H1 (cell line): ENCODE measurements at regions not wholly inside any gene's neighbourhood (a gene's known extent, or its start where the extent isn't known, plus 50 kb on each side); places are given as distances from the start of the nearest gene placed in this dataset.
"Not testable (repeated sequence)": the region's sequence is repeated elsewhere in the genome, so short reads cannot be mapped to it uniquely, and the experiment has no call there.

ENCODE experiments used
- CTCF ChIA-PET: fragments of 300-600 bp; sonication (Branson Sonifier 250); formaldehyde crosslinking; loops from one replicate; lab custom pipeline; 2021; ENCODE audit not compliant: partially characterized antibody; lab: Charles Lee
- POLR2A ChIA-PET: fragments of 300-600 bp; sonication (Branson Sonifier 250); formaldehyde crosslinking; loops from one replicate; lab custom pipeline; 2021; ENCODE audit warnings: inconsistent platforms; ENCODE audit not compliant: partially characterized antibody; lab: Charles Lee
- DNase-seq, 2 experiments: peaks; one replicate each; pipeline versions ENCODE4 v3.0.0 to v3.0.0-alpha.2; 2010 to 2022; ENCODE audit warnings: low spot score in 2 of 2, low read depth in 1 of 2, mixed read lengths in 1 of 2
- FAIRE-seq: peaks from 2 replicates; lab custom pipeline; 2011; peaks lifted over from hg19 to GRCh38; lab: Jason Lieb, UNC
- H2AFZ ChIP-seq: 2 replicates; pipeline ENCODE4 v1.8.1; 2012; ENCODE audit warnings: low read length, inconsistent platforms
- H2AK5ac ChIP-seq: 2 replicates; pipeline ENCODE4 v1.6.1; 2013; ENCODE audit warnings: low read depth, low read length
- H2BK120ac ChIP-seq: replicated peaks from 2 replicates; pipeline ENCODE3; 2013; ENCODE audit warnings: low read depth, low read length, inconsistent platforms
- H2BK12ac ChIP-seq: 2 replicates; pipeline ENCODE4 v1.6.1; 2013; ENCODE audit warnings: low read depth, low read length
- H2BK15ac ChIP-seq: 2 replicates; pipeline ENCODE4 v1.6.1; 2013; ENCODE audit warnings: low read length
- H2BK20ac ChIP-seq: 2 replicates; pipeline ENCODE4 v1.6.1; 2013; ENCODE audit warnings: low read length
- H2BK5ac ChIP-seq: 2 replicates; pipeline ENCODE4 v1.6.1; 2013; ENCODE audit warnings: low read depth, low read length
- H3K14ac ChIP-seq: 2 replicates; pipeline ENCODE4 v1.6.1; 2013; ENCODE audit warnings: inconsistent platforms; ENCODE audit not compliant: insufficient read length
- H3K18ac ChIP-seq: 2 replicates; pipeline ENCODE4 v1.6.1; 2013; ENCODE audit warnings: low read length; ENCODE audit errors: extremely low read depth
- H3K23ac ChIP-seq: 2 replicates; pipeline ENCODE4 v1.6.1; 2013; ENCODE audit warnings: inconsistent platforms; ENCODE audit not compliant: insufficient read length
- H3K23me2 ChIP-seq: 2 replicates; pipeline ENCODE4 v1.6.1; 2013; ENCODE audit warnings: low read depth, low read length
- H3K27ac ChIP-seq: 2 replicates; pipeline ENCODE4 v1.6.1; 2011; ENCODE audit warnings: low read depth, low read length, inconsistent platforms
- H3K27me3 ChIP-seq, 4 experiments: replicated peaks in 1 of 4; 1 replicate in 1 of 4; 2 replicates in 3 of 4; pipeline versions ENCODE4 v1.6.1 to v1.8.1; 2011 to 2013; ENCODE audit warnings: low read length in 3 of 4, mild to moderate bottlenecking in 3 of 4, inconsistent platforms in 2 of 4, mixed read lengths in 2 of 4, moderate library complexity in 1 of 4; ENCODE audit not compliant: control insufficient read depth in 3 of 4, insufficient read depth in 3 of 4; ENCODE audit errors: extremely low read depth in 1 of 4
- H3K36me3 ChIP-seq, 4 experiments: 2 replicates each; pipeline versions ENCODE4 v1.6.1 to v1.8.1; 2011 to 2013; ENCODE audit warnings: mild to moderate bottlenecking in 4 of 4, low read length in 3 of 4, moderate library complexity in 2 of 4, control low read depth in 1 of 4, inconsistent platforms in 1 of 4; ENCODE audit not compliant: insufficient read depth in 4 of 4, control insufficient read depth in 2 of 4
- H3K4ac ChIP-seq: replicated peaks from 2 replicates; pipeline ENCODE3; 2013; ENCODE audit warnings: low read length, low read depth, mixed read lengths, inconsistent platforms; ENCODE audit not compliant: insufficient read length
- H3K4me1 ChIP-seq, 4 experiments: replicated peaks in 1 of 4; 1 replicate in 1 of 4; 2 replicates in 3 of 4; pipeline versions ENCODE4 v1.6.1 to v1.8.1; 2011 to 2013; ENCODE audit warnings: low read length in 3 of 4, inconsistent platforms in 2 of 4, mixed read lengths in 1 of 4; ENCODE audit not compliant: insufficient read depth in 4 of 4, control insufficient read depth in 3 of 4
- H3K4me2 ChIP-seq, 2 experiments: 2 replicates each; pipeline versions ENCODE4 v1.6.1 to v1.8.1; 2011 to 2013; ENCODE audit warnings: low read depth in 2 of 2, low read length in 2 of 2, control low read depth in 1 of 2, inconsistent platforms in 1 of 2, mild to moderate bottlenecking in 1 of 2; ENCODE audit not compliant: insufficient read depth in 1 of 2
- H3K4me3 ChIP-seq, 4 experiments: fragments of 200-600, 300-600 bp in 1 of 4; sonication (generic), shearing (Covaris generic), sonication (Bioruptor Twin) in 1 of 4; 2 replicates each; pipeline versions ENCODE4 v1.5.1 to v1.8.1; 2011 to 2016; ENCODE audit warnings: low read length in 4 of 4, low read depth in 3 of 4, control low read depth in 2 of 4, inconsistent platforms in 2 of 4, mild to moderate bottlenecking in 2 of 4, mixed read lengths in 1 of 4, moderate library complexity in 1 of 4; ENCODE audit not compliant: insufficient read depth in 2 of 4; ENCODE audit errors: extremely low read depth in 1 of 4
- H3K56ac ChIP-seq: replicated peaks from 2 replicates; pipeline ENCODE3; 2013; ENCODE audit warnings: low read depth, mild to moderate bottlenecking, mixed read lengths, low read length, inconsistent platforms; ENCODE audit not compliant: insufficient read length
- H3K79me1 ChIP-seq: 2 replicates; pipeline ENCODE4 v1.6.1; 2013; ENCODE audit warnings: low read depth, low read length, control low read depth
- H3K79me2 ChIP-seq, 2 experiments: 2 replicates each; pipeline versions ENCODE4 v1.6.1 to v1.8.1; 2012 to 2013; ENCODE audit warnings: low read length in 2 of 2, mild to moderate bottlenecking in 2 of 2, inconsistent platforms in 1 of 2; ENCODE audit not compliant: insufficient read depth in 2 of 2, control insufficient read depth in 1 of 2
- H3K9ac ChIP-seq, 4 experiments: replicated peaks in 1 of 4; 1 replicate in 1 of 4; 2 replicates in 3 of 4; pipeline versions ENCODE4 v1.6.1 to v1.8.1; 2011 to 2013; ENCODE audit warnings: low read depth in 3 of 4, low read length in 3 of 4, control low read depth in 2 of 4, mild to moderate bottlenecking in 2 of 4, moderate library complexity in 2 of 4, inconsistent platforms in 1 of 4; ENCODE audit errors: extremely low read depth in 1 of 4
- H3K9me3 ChIP-seq, 2 experiments: 2 replicates each; pipeline versions ENCODE4 v1.6.1 to v1.8.1; 2012 to 2013; ENCODE audit warnings: mild to moderate bottlenecking in 2 of 2, moderate library complexity in 2 of 2, control low read depth in 1 of 2, inconsistent platforms in 1 of 2, low read depth in 1 of 2, low read length in 1 of 2, mixed read lengths in 1 of 2; ENCODE audit not compliant: insufficient read depth in 2 of 2
- H4K20me1 ChIP-seq, 2 experiments: replicated peaks in 1 of 2; 2 replicates each; pipeline versions ENCODE3 to v1.8.1; 2011 to 2013; ENCODE audit warnings: inconsistent platforms in 2 of 2, low read length in 2 of 2, mild to moderate bottlenecking in 1 of 2; ENCODE audit not compliant: insufficient read depth in 2 of 2, control insufficient read depth in 1 of 2
- H4K5ac ChIP-seq: 2 replicates; pipeline ENCODE4 v1.6.1; 2013; ENCODE audit warnings: low read length, low read depth, mixed read lengths, inconsistent platforms; ENCODE audit not compliant: insufficient read length
- H4K8ac ChIP-seq: 2 replicates; pipeline ENCODE4 v1.8.0; 2013; ENCODE audit warnings: mild to moderate bottlenecking, moderate library complexity, low read length, inconsistent platforms; ENCODE audit not compliant: insufficient read depth; ENCODE audit errors: extremely low read depth
- H4K91ac ChIP-seq: replicated peaks from 2 replicates; pipeline ENCODE3; 2013; ENCODE audit warnings: low read length, mixed read lengths, inconsistent platforms; ENCODE audit not compliant: insufficient read length
- WGBS, 2 experiments: shearing (Covaris generic) in 1 of 2; methylation state at CpG; one replicate each; pipeline versions ENCODE4 v1.1.6 to v1.1.7; 2013 to 2015; ENCODE audit warnings: low lambda C conversion rate in 2 of 2, mixed read lengths in 2 of 2, inconsistent platforms in 1 of 2, low coverage in 1 of 2, missing lambda C conversion rate in 1 of 2; ENCODE audit not compliant: insufficient replicate concordance in 2 of 2, insufficient coverage in 1 of 2, insufficient read length in 1 of 2; ENCODE audit errors: extremely low coverage in 1 of 2, missing lambda C conversion rate in 1 of 2; 5-methylcytosine and 5-hydroxymethylcytosine counted together

DNA sequence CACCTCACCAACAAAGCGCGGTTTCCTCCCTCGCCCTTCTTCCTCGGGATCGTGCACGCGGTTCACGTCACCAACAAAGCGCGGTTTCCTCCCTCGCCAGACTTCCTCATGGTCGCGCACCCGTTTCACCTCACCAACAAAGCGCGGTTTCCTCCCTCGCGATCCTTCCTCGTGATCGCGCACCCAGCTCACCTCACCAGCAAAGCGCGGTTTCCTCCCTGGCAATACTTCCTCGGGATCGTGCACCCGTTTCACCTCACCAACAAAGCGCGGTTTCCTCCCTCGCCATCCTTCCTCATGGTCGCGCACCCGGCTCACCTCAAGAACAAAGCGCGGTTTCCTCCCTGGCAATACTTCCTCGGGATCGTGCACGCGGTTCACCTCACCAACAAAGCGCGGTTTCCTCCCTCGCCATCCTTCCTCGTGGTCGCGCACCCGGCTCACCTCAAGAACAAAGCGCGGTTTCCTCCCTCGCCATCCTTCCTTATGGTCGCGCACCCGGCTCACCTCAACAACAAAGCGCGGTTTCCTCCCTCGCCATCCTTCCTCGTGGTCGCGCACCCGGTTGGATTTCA is 565.9 kb upstream of the PFKP start:
- H3K79me2 ChIP-seq, FAIRE-seq, H3K27me3 ChIP-seq: not testable (repeated sequence)

More for the DNA sequence above, 565.9 kb upstream of the PFKP start:
- H4K20me1 ChIP-seq, H2BK5ac ChIP-seq, H3K4ac ChIP-seq, H3K4me1 ChIP-seq, H3K23ac ChIP-seq, H4K5ac ChIP-seq, H3K36me3 ChIP-seq, H3K4me3 ChIP-seq, H2AK5ac ChIP-seq, H3K14ac ChIP-seq, H2BK20ac ChIP-seq, H2BK12ac ChIP-seq, H3K9ac ChIP-seq, H4K8ac ChIP-seq, DNase-seq, H3K4me2 ChIP-seq, H2BK120ac ChIP-seq, H3K27ac ChIP-seq, H3K9me3 ChIP-seq, H4K91ac ChIP-seq, H3K56ac ChIP-seq, H3K23me2 ChIP-seq, H3K18ac ChIP-seq, H2BK15ac ChIP-seq, H3K79me1 ChIP-seq: not testable (repeated sequence)
- POLR2A ChIA-PET, result interaction anchor here (0.7 kb wide), 1 partner anchor 13 kb away, joined by 4 read pairs; no protein-coding TSS in a partner anchor
- WGBS, 2 experiments, result 83% methylated on average over 51 of the region's 58 CpGs; no CpG with 5 or more reads in 1 of the 2 experiments
- CTCF ChIA-PET, result interaction anchor here (0.7 to 1.1 kb wide), 2 partner anchors 364 to 472 kb away, joined by 3 to 4 read pairs; no protein-coding TSS in a partner anchor
- H2AFZ ChIP-seq, result peak overlapping the region; percentile 95
